Natural killer cell (primary cell): ENCODE measurements at regions not wholly inside any gene's neighbourhood (a gene's known extent, or its start where the extent isn't known, plus 50 kb on each side); places are given as distances from the start of the nearest gene placed in this dataset.

Source experiments
- ATAC-seq, 3 donors: fragments of 150-1000 bp in 2 of 3; fragments of 200-7000 bp in 1 of 3; cut with Tn5 transposase; 1 replicate in 1 of 3; 2 replicates in 2 of 3; pipeline ENCODE4 v1.10.0; 2021; ENCODE audit warnings: mild to moderate bottlenecking in 2 of 3, moderate library complexity in 2 of 3
- DNase-seq, 2 donors: peaks; one replicate each; pipeline versions ENCODE4 v3.0.0 to v3.0.0-alpha.2; 2013 to 2021; ENCODE audit warnings: mixed read lengths in 1 of 2
- H3K27ac ChIP-seq: one replicate; pipeline ENCODE4 v1.5.1; 2013; ENCODE audit warnings: mild to moderate bottlenecking, low read length
- H3K27me3 ChIP-seq: one replicate; pipeline ENCODE4 v1.6.1; 2013; ENCODE audit warnings: low read length; ENCODE audit not compliant: control insufficient read depth, insufficient read depth
- H3K36me3 ChIP-seq: one replicate; pipeline ENCODE4 v1.6.1; 2013; ENCODE audit warnings: low read length; ENCODE audit not compliant: control insufficient read depth, insufficient read depth
- H3K4me1 ChIP-seq: one replicate; pipeline ENCODE4 v1.6.1; 2013; ENCODE audit warnings: low read length; ENCODE audit not compliant: control insufficient read depth, insufficient read depth
- H3K4me3 ChIP-seq: one replicate; pipeline ENCODE4 v1.5.1; 2013; ENCODE audit warnings: low read length
- H3K9me3 ChIP-seq: one replicate; pipeline ENCODE4 v1.6.1; 2013; ENCODE audit warnings: low read length; ENCODE audit not compliant: control insufficient read depth, insufficient read depth
- H3K27ac Mint-ChIP-seq, 2 donors: one replicate each; pipeline ENCODE4 v1.8.0; 2022; ENCODE audit warnings: mild to moderate bottlenecking in 2 of 2, mixed read lengths in 2 of 2, moderate library complexity in 1 of 2
- H3K27me3 Mint-ChIP-seq, 2 donors: one replicate each; pipeline ENCODE4 v1.8.0; 2022; ENCODE audit warnings: low read depth in 2 of 2, mixed read lengths in 2 of 2
- H3K36me3 Mint-ChIP-seq: one replicate; pipeline ENCODE4 v1.8.0; 2022; ENCODE audit warnings: mixed read lengths
- H3K4me1 Mint-ChIP-seq, 2 donors: one replicate each; pipeline ENCODE4 v1.8.0; 2022; ENCODE audit warnings: mixed read lengths in 2 of 2
- H3K4me3 Mint-ChIP-seq: one replicate; pipeline ENCODE4 v1.8.0; 2022; ENCODE audit warnings: mild to moderate bottlenecking, moderate library complexity, mixed read lengths
- H3K9me3 Mint-ChIP-seq, 2 donors: one replicate each; pipeline ENCODE4 v1.8.0; 2022; ENCODE audit warnings: mixed read lengths in 2 of 2
- WGBS: methylation state at CpG from one replicate; pipeline ENCODE4 v1.1.7; 2013; ENCODE audit warnings: missing lambda C conversion rate; ENCODE audit not compliant: insufficient coverage; 5-methylcytosine and 5-hydroxymethylcytosine counted together
- intact Hi-C: fragments of 100-400 bp; cut with micrococcal nuclease; formaldehyde crosslinking; loops from one replicate; pipeline ENCODE4 v1.14.2; 2022
- TF ChIP-seq, protein P1 (sequence below): fragments of 200-600 bp; IDR thresholded peaks from one replicate; pipeline ENCODE4 v1.8.0; 2022; ENCODE audit warnings: antibody characterized with exemption

- no peaks in the 10 kb centered on the region for H3K4me1 Mint-ChIP-seq
- no peak overlapping the region for H3K27ac Mint-ChIP-seq
- DNase-seq (no peak), ATAC-seq (no peak)
- Histone ChIP-seq H3K4me1 (no peaks in the 10 kb centered on the region), H3K36me3 (no peaks in the 10 kb centered on the region), H3K4me3 (no peak overlapping the region), H3K9me3 (no peaks in the 10 kb centered on the region), H3K27me3 (no peaks in the 10 kb centered on the region), H3K27ac (no peak overlapping the region)
- no peak overlapping the region for H3K4me3 Mint-ChIP-seq
- TF ChIP-seq, protein P1, sequence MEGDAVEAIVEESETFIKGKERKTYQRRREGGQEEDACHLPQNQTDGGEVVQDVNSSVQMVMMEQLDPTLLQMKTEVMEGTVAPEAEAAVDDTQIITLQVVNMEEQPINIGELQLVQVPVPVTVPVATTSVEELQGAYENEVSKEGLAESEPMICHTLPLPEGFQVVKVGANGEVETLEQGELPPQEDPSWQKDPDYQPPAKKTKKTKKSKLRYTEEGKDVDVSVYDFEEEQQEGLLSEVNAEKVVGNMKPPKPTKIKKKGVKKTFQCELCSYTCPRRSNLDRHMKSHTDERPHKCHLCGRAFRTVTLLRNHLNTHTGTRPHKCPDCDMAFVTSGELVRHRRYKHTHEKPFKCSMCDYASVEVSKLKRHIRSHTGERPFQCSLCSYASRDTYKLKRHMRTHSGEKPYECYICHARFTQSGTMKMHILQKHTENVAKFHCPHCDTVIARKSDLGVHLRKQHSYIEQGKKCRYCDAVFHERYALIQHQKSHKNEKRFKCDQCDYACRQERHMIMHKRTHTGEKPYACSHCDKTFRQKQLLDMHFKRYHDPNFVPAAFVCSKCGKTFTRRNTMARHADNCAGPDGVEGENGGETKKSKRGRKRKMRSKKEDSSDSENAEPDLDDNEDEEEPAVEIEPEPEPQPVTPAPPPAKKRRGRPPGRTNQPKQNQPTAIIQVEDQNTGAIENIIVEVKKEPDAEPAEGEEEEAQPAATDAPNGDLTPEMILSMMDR, result no peak
- no peaks in the 10 kb centered on the region for H3K36me3 Mint-ChIP-seq
- H3K9me3 Mint-ChIP-seq, result peaks cover 3 to 13% of the 10 kb centered on the region in 2 donors
- no peaks in the 10 kb centered on the region for H3K27me3 Mint-ChIP-seq
- intact Hi-C loops, result no loop called here
- no CpG with 5 or more reads among the region's 1 CpG for WGBS
Observed at GRCh38 chr2:220310451-220310861, 683.0 kb downstream of the SLC4A3 start.

DNA sequence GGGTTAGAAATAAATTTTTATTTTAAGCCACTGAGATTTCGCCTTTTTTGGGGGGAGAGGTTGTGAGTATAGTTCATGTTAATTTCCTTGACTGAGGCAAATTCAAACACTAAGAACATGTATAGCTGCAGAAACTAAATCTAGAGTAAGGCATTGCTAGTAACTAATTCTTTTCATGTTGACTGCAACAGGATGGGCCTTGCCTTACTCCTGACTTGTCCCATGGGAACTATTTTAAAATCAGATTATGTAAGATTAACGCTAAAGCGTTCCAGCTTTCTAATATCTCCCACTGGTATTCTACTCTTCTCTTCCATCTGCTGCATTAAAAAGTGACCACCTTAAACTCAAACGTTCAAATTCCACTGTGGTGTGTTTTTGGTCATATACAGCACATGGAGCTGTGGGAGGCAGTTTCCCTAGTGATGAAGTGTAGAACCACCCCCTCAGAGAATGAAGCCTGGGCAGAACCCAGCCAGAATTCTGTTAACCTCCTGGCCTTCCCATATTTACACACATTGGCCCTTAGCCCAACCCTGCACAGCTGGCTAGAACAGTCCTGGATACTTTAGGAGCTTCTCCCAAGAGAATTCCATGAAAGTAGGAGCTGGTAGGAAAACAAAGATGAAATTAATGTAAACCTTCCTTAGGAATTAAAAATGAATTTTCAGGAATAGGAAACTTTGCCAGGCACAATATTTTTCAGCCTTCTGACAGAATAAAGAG, 687.8 kb downstream of the SLC4A3 start:
- no peaks in the 10 kb centered on the region for H3K36me3 Mint-ChIP-seq
- DNase-seq (no peak), ATAC-seq (no peak)
- intact Hi-C loops, result no loop called here
- H3K27me3 Mint-ChIP-seq, result no peaks in the 10 kb centered on the region
- TF ChIP-seq, protein P1, result no peak
- Histone ChIP-seq H3K36me3 (no peaks in the 10 kb centered on the region), H3K9me3 (peaks cover 3% of the 10 kb centered on the region), H3K27me3 (no peaks in the 10 kb centered on the region), H3K4me1 (no peaks in the 10 kb centered on the region), H3K4me3 (no peak overlapping the region), H3K27ac (no peak overlapping the region)
- no peaks in the 10 kb centered on the region for H3K4me1 Mint-ChIP-seq
- peaks cover 3 to 18% of the 10 kb centered on the region in 2 donors for H3K9me3 Mint-ChIP-seq
- H3K27ac Mint-ChIP-seq, result no peak overlapping the region
- H3K4me3 Mint-ChIP-seq, result no peak overlapping the region
- 100% methylated on average over 2 of the region's 4 CpGs for WGBS

DNA sequence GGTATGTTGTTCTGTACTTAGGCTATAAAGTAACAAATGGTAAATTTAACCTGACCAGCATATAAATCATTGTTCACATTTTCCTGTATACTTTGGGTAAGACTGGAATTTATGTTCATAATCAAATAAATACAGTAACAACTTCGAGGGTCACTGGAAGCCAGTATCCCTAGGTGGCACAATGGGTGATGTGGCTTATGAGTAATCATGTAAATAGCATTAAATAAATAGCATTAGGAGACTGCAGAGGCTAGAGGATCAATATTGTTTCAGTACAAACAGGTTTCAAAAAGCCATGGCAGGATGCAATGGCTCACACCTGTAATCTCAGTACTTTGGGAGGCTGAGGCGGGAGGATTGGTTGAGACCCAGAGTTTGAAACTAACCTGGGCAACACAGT, 690.6 kb downstream of the SLC4A3 start:
- TF ChIP-seq, protein P1, result no peak
- Histone ChIP-seq H3K9me3 (peaks cover 3% of the 10 kb centered on the region), H3K4me1 (no peaks in the 10 kb centered on the region), H3K36me3 (no peaks in the 10 kb centered on the region), H3K4me3 (no peak overlapping the region), H3K27me3 (no peaks in the 10 kb centered on the region), H3K27ac (no peak overlapping the region)
- intact Hi-C loops, result no loop called here
- 100% methylated on average over 2 of the region's 2 CpGs for WGBS
- DNase-seq (no peak), ATAC-seq (no peak)
- H3K9me3 Mint-ChIP-seq, result peaks cover 11 to 23% of the 10 kb centered on the region in 2 donors
- H3K4me1 Mint-ChIP-seq, result no peaks in the 10 kb centered on the region
- H3K36me3 Mint-ChIP-seq, result no peaks in the 10 kb centered on the region
- H3K27ac Mint-ChIP-seq, result no peak overlapping the region
- H3K27me3 Mint-ChIP-seq, result no peaks in the 10 kb centered on the region
- H3K4me3 Mint-ChIP-seq, result no peak overlapping the region

GRCh38 chr2:220318508-220318907, 691.1 kb downstream of the SLC4A3 start:
- intact Hi-C loops, result no loop called here
- Mint-ChIP-seq H3K27ac (no peak overlapping the region), H3K36me3 (no peaks in the 10 kb centered on the region), H3K27me3 (no peaks in the 10 kb centered on the region), H3K4me3 (no peak overlapping the region), H3K4me1 (no peaks in the 10 kb centered on the region), H3K9me3 (peaks cover 11 to 20% of the 10 kb centered on the region in 2 donors)
- Histone ChIP-seq H3K36me3 (no peaks in the 10 kb centered on the region), H3K9me3 (peaks cover 3% of the 10 kb centered on the region), H3K4me3 (no peak overlapping the region), H3K27ac (no peak overlapping the region), H3K27me3 (no peaks in the 10 kb centered on the region), H3K4me1 (no peaks in the 10 kb centered on the region)
- 33% methylated on average over 1 of the region's 1 CpG for WGBS
- TF ChIP-seq, protein P1, result no peak
- no peak for ATAC-seq
- no peak for DNase-seq
